GM19023 (cell line): ENCODE measurements at regions not wholly inside any gene's neighbourhood (a gene's known extent, or its start where the extent isn't known, plus 50 kb on each side); places are given as distances from the start of the nearest gene placed in this dataset.

Source experiments
- ATAC-seq: cut with Tn5 transposase; IDR thresholded peaks from one replicate; pipeline ENCODE4 v1.9.1; 2021; ENCODE audit warnings: mild to moderate bottlenecking, moderate library complexity; ENCODE audit not compliant: unreplicated experiment

- no peak for ATAC-seq
These were observed 92.9 kb upstream of the SOD1 start for GRCh38 chr21:31566611-31567010.

- ATAC-seq: no peak
These were observed 93.4 kb upstream of the SOD1 start for GRCh38 chr21:31566064-31566463.

- ATAC-seq: no peak
These were observed 95.1 kb upstream of the SOD1 start for GRCh38 chr21:31564439-31564838.

DNA sequence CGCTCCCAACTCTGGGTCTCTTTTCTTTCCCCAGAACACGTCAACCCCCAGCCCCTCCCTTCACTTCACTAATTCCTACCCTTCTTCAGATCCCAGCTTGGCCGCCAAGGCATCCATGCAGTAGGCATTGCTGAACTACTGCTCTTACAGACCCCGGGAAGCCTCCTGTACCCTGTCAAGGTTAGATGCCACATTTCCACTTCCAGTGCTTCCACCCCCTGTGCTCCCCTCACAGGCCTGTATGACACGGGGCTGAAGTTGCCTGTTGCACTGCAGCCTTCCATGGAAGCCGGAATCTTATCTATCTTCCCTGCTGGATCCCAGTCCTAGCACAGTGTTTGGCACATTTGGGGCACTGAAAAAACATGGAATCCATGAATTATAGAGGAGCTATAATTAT is 99.0 kb upstream of the SOD1 start:
- ATAC-seq: no peak

DNA sequence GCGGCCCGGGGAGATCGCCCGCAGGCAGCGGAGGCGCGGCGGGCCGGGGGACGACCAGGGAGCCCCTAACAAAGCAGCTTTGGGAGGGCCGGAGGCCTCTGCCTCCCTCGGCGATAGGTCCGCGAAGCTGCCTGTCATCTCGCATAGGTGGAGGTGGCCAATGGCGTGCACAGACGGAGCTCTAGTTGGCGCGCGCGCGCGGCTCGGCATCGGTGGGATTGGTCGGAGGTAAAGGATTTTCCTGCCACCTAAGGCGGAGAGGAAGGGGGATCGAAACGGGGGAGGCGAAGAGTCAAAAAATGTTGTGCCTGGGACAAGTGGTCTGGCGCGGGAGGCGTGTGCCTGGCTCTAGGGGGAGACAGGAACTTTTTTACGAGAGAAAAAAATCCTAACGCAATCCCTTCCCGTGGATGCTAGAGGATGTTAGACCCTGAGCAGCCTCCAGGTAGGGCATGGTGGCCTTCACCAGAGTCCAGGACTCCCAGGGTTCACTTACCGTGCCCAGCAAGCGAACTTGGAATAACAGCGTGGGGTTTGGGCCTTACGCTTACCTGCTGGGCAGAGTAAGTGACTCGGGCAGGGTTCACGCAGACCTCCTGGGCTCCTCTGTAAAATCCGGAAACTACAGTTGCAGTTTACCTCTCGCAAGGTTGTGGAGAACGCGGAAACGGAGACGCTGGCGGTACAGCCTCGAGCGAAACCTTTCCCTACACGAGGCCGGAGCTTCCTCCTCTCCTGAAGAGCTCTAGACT is 99.9 kb upstream of the SOD1 start:
- peak; percentile 68 for ATAC-seq

GRCh38 chr21:31558962-31559367 is 100.5 kb upstream of the SOD1 start:
- peak; percentile 76 for ATAC-seq

- ATAC-seq: no peak
These were observed 101.1 kb upstream of the SOD1 start for GRCh38 chr21:31558189-31558961.

- ATAC-seq: no peak
These were observed 101.9 kb upstream of the SOD1 start for GRCh38 chr21:31557421-31558188.

DNA sequence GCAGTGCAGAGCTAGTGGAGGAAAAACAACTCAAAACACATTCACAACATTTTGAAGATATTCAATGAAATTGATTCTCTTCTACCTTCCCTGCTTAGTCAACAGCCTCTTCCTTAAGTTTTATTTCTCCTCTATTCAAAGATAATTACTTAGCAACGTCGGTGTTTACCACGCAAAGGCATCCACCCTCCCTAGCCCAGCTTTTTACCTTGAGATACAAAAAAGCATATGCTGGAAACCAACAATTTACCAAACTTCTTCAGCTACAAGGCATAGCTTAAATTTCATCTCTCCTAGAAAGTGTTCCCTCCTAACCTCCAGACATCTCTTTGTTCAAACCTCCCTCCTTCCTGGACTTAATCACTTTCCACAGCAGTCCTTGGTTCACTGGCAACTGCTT is 102.8 kb upstream of the SOD1 start:
- no peak for ATAC-seq

DNA sequence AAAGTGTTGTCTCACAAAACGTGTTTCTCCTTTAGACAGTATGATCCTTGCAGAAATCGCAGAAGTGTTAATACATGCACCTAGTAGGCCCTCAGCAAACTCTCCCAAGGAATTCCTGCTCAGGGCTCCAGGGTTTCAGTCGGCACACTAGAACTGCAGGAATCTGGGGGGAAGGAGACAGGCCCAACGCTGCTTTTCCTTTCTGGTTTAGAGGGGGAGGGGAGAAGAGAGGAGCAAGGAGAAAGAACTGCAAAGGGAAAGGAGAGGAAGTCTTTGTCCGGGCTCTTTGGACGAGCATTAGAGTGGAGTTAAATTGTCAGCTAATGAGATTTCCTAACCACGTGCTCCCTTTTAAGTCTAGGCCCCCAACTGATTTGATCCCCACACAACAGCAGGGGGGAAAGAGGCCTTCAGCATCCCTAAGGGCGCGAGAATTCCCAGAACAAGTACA is 103.7 kb upstream of the SOD1 start:
- ATAC-seq: no peak

DNA sequence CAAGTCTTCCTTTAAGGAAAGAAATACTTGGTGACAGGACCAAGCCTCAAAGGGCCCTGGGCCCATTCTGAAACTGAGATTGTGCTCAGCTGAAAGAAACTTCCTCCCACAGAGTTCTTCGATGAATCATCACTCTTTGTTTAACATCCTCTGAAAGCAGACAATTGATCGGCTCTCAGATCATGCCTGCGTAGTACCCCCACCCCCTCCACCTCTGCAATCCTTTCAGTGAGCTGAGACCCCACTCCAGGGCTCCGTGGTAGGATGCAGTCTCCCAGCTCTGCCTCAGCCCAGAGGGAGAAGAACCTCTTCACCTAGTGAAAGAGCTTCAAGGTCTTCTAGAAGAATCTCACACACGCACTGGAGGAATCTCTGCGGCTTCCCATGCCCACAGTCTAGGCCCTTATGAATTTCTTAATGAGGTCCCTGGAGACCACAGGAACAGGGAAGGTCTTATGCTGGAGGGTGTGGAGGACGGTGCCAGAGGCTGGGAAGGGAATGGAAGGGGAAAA is 104.9 kb upstream of the SOD1 start:
- ATAC-seq: peak; percentile 53

- ATAC-seq: no peak
These were observed 105.6 kb upstream of the SOD1 start for GRCh38 chr21:31553926-31554325.

DNA sequence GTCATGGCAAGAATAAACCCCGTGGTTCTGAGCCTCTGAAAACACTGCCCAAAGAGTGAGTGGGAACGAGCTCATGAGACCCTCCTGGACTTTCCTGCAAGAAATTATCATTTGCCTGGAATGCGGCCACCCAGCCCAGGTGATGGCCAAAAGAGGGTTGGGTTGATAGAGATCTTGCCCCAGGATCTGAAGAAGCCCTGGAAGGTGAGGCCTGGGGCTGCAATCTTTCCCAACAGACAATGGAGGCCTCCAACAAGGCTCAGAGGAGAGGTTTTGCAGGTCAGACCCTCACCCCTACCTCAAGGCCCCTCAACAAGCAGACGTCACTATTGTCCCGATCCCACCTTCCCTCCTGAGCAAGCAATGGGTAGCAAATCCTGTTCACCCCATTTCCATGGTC is 106.0 kb upstream of the SOD1 start:
- ATAC-seq: no peak

DNA sequence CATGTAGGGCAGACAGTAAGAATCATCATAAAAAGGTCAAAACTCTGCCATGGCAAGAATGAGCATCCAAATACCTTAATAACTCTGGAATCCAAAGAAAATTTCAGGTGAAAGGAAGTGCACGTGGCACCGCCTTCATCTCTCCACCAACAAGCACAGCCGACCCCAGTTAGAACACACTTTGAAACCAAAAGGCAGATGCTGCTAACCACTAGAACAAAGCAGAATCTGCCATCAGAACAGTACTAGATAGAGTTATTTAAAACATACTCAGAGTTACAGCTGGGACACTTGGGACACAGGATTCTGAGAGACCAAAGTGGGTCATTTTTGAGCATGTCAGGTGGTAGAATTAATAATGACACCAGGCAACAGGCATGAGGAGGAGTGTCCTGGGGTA is 106.7 kb upstream of the SOD1 start:
- peak; percentile 42 for ATAC-seq

DNA sequence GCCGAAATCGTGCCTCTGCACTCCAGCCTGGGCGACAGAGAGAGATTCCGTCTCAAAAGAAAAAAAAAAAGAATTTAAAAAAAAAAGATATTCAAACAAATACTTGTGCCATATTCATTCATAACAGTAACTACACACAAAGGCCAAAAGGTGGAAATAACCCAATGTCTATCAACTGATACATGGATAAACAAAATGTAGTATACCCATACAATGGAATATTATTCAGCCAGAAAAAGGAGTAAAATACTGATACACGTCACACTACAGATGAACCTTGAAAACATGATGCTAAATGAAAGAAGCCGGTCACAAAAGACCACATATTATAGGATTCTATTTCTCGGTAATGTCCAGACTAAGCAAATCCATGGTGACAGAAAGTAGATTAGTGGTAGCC is 109.4 kb upstream of the SOD1 start:
- ATAC-seq: no peak

DNA sequence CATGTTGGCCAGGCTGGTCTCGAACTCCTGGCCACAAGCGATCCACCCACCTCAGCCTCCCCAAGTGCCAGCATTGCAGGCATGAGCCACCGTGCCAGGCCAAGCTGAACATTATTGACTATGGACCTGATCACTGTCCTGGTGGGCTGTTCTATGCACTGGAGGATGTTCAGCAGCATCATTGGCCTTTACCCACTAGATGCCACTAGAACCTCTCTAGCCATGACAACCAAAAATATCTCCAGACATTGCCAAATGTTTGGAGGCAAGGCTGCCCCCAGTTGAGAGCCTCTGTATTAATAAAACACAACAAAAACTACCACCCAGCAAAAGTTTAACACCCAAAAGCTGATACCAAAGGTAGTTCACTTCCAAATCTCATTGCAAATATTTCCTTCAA is 110.8 kb upstream of the SOD1 start:
- ATAC-seq: no peak

- ATAC-seq: no peak
These were observed 112.9 kb upstream of the SOD1 start for GRCh38 chr21:31546443-31547170.

DNA sequence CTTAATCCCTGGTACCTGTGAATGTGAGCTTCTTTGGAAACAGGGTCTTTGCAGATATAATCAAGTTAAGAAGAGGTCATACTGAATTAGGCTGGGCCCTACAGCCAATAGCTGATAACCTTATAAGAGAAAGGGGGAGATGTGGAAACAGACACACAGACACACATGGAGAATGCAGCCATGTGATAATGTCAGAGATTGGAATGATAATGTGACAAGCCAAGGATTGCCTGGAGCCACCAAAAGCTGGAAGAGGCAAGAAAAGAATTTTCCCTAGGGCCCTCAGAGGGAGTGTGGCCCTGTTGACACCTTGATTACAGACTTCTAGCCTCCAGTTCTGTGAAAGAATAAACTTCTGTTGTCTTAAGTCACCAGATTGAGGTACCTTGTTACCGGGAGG is 114.5 kb upstream of the SOD1 start:
- no peak for ATAC-seq

GRCh38 chr21:31543191-31543590 is 116.3 kb upstream of the SOD1 start:
- no peak for ATAC-seq

- ATAC-seq: no peak
These were observed 120.7 kb upstream of the SOD1 start for GRCh38 chr21:31538816-31539215.
